Breast epithelium (tissue), 4 donors: ENCODE measurements at regions not wholly inside any gene's neighbourhood (a gene's known extent, or its start where the extent isn't known, plus 50 kb on each side); places are given as distances from the start of the nearest gene placed in this dataset.

Experiments used
- DNase-seq, 2 donors: peaks; one replicate each; pipeline ENCODE4 v3.0.0-alpha.2; 2019; ENCODE audit warnings: low spot score in 2 of 2
- H3K27ac ChIP-seq, 2 donors: fragments of 200-600 bp; sonication (generic) in 1 of 2; one replicate each; pipeline ENCODE4 v1.5.1; 2016 to 2019; ENCODE audit warnings: mild to moderate bottlenecking in 1 of 2
- H3K27me3 ChIP-seq, 2 donors: fragments of 200-600 bp; sonication (generic) in 1 of 2; one replicate each; pipeline versions ENCODE4 v1.5.1 to v1.6.0; 2017 to 2019; ENCODE audit warnings: control low read depth in 1 of 2, mild to moderate bottlenecking in 1 of 2
- H3K36me3 ChIP-seq: fragments of 200-600 bp; one replicate; pipeline ENCODE4 v1.5.1; 2019
- H3K4me1 ChIP-seq, 2 donors: fragments of 200-600 bp; sonication (generic); one replicate each; pipeline ENCODE4 v1.5.1; 2016 to 2019; ENCODE audit warnings: control low read depth in 1 of 2
- H3K4me3 ChIP-seq, 3 donors: fragments of 200-600 bp; sonication (generic); 1 replicate in 2 of 3; 2 replicates in 1 of 3; pipeline ENCODE4 v1.5.1; 2016 to 2019; ENCODE audit warnings: mild to moderate bottlenecking in 3 of 3, moderate library complexity in 2 of 3
- H3K9me3 ChIP-seq, 2 donors: fragments of 200-600 bp; sonication (generic) in 1 of 2; one replicate each; pipeline ENCODE4 v1.5.1; 2016 to 2019; ENCODE audit warnings: control low read depth in 1 of 2
- POLR2A ChIP-seq: fragments of 450-650 bp; IDR thresholded peaks from one replicate; pipeline ENCODE4 v1.6.1; 2016; ENCODE audit warnings: antibody characterized with exemption, mild to moderate bottlenecking, moderate library complexity
- POLR2AphosphoS5 ChIP-seq, 3 donors: sonication (generic); formaldehyde crosslinking; IDR thresholded peaks; one replicate each; pipeline ENCODE4 v1.6.1; 2017; ENCODE audit warnings: antibody characterized with exemption in 3 of 3
- intact Hi-C: fragments of 100-400 bp; cut with DNase I; formaldehyde crosslinking; loops from one replicate; pipeline ENCODE4 v1.15.1; 2023; ENCODE audit warnings: low total_unique reads
- TF ChIP-seq, protein P1 (sequence below), 3 donors: fragments of 450-650 bp; IDR thresholded peaks; one replicate each; pipeline ENCODE4 v1.5.1; 2016 to 2017; ENCODE audit warnings: antibody characterized with exemption in 3 of 3, mild to moderate bottlenecking in 3 of 3, moderate library complexity in 3 of 3

DNA sequence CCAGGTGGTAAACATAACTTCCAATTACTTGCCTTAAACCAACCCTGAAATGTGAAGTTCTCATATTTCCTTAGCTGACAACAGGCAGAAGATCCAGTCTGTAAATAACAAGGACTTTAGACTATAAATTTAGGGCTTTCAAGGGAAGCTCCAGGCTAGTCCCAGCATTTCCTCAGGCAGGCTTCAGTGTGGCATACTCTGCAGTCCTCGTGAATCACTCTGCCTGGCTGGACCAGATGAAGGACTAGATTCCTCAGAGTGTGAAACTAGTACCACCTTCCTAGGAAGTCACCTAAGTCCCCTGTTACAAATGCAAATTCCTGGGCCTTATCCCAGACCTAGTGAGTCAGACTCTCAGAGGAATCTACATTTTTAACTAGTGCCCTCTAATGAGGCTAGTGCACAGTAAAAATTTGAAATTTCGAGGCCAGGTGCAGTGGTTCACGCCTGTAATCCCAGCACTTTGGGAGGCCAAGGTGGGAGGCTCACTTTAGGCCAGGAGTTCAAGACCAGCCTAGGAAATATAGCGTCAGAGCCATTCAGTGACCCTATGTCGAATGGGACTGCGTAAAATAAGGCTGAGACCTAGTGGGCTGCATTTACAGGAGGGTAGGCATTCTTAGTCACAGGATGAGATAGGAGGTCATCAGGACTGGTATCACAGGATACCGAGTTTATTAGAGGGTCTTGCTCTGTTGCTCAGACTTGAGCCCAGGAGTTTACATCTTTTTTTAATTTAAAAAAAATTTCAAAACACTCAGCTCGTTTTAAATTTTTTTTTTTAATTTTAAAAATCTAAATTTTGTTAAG is 279.6 kb upstream of the JARID2 start:
- Histone ChIP-seq H3K27ac (no peak overlapping the region), H3K4me1 (no peaks in the 10 kb centered on the region), H3K9me3 (peaks cover 0 to 4% of the 10 kb centered on the region in 2 donors), H3K4me3 (no peak overlapping the region), H3K27me3 (no peaks in the 10 kb centered on the region), H3K36me3 (no peaks in the 10 kb centered on the region)
- intact Hi-C loops = no loop called here
- TF ChIP-seq POLR2A (no peak), POLR2AphosphoS5 (IDR thresholded peaks at IDR 0.05) (no peak)
- TF ChIP-seq, protein P1, sequence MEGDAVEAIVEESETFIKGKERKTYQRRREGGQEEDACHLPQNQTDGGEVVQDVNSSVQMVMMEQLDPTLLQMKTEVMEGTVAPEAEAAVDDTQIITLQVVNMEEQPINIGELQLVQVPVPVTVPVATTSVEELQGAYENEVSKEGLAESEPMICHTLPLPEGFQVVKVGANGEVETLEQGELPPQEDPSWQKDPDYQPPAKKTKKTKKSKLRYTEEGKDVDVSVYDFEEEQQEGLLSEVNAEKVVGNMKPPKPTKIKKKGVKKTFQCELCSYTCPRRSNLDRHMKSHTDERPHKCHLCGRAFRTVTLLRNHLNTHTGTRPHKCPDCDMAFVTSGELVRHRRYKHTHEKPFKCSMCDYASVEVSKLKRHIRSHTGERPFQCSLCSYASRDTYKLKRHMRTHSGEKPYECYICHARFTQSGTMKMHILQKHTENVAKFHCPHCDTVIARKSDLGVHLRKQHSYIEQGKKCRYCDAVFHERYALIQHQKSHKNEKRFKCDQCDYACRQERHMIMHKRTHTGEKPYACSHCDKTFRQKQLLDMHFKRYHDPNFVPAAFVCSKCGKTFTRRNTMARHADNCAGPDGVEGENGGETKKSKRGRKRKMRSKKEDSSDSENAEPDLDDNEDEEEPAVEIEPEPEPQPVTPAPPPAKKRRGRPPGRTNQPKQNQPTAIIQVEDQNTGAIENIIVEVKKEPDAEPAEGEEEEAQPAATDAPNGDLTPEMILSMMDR (IDR thresholded peaks at IDR 0.05) = no peak
- no peak for DNase-seq

DNA sequence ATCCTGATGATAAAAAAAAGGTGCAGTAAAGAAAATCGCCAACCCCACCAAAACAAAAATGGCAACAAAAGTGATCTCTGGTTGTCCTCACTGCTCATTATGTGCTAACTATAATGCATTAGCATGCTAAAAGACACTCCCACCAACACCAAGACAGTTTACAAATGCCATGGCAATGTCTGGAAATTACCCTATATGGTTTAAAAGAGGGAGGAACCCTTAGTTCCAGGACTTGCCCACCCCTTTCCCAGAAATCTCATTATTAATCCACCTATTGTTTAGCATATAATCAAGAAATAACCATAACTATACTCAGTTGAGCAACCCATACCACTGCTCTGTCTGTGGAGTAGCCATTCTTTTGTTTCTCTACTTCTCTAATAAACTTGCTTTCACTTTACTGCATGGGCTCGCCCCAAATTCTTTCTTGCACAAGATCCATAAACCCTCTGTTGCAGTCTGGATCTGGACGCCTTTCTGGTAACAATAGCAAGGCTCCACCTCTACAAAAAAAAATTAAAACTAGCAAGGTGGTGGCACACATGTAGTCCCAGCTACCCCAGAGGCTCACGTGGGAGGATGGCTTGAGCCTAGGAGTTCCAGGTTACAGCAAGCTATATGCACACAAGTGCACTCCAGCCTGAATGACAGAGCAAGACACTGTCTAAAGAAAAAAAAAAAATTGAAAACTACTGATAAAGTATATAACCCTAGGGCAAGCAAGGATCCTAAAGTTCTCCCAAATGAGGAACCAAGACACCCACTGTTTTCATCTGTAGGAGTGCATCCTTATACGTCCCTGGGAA is 278.8 kb upstream of the JARID2 start:
- Histone ChIP-seq H3K27me3 (no peaks in the 10 kb centered on the region), H3K4me1 (no peaks in the 10 kb centered on the region), H3K4me3 (no peak overlapping the region), H3K27ac (no peak overlapping the region), H3K36me3 (no peaks in the 10 kb centered on the region), H3K9me3 (peaks cover 0 to 4% of the 10 kb centered on the region in 2 donors)
- TF ChIP-seq POLR2A (no peak), POLR2AphosphoS5 (IDR thresholded peaks at IDR 0.05) (no peak)
- TF ChIP-seq, protein P1 (IDR thresholded peaks at IDR 0.05) = no peak
- intact Hi-C loops = no loop called here
- DNase-seq = no peak

DNA sequence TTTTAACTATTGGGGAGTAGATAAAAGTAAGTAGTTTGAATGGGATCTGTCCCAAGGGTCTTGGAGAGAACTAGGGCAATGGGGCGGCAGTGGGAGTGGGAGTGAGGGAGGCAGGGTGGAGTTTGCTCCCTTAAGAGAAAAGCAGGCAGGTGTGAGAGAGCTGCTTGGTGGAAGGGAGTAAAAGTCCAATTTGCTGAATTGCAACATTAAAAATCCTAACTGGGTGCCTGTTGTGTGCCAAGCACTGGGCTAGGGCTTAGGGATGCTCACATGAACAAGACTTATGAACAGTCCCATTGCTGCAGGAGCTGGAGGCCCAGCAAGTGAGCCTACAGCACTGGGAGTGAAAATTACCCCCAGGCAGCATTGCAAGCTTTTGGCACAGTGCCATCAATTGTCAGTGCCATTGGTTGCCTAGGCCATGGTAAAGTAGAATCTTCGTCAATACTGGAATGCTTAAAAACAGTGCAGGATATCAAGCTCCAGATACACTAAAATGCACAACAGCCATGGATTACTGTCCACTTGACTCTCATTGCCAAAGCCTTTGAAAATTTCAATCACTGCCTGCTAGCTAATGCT is 277.7 kb upstream of the JARID2 start:
- Histone ChIP-seq H3K36me3 (no peaks in the 10 kb centered on the region), H3K27ac (no peak overlapping the region), H3K27me3 (no peaks in the 10 kb centered on the region), H3K9me3 (peaks cover 0 to 4% of the 10 kb centered on the region in 2 donors), H3K4me3 (no peak overlapping the region), H3K4me1 (no peaks in the 10 kb centered on the region)
- TF ChIP-seq POLR2A (no peak), POLR2AphosphoS5 (IDR thresholded peaks at IDR 0.05) (no peak)
- TF ChIP-seq, protein P1 (IDR thresholded peaks at IDR 0.05) = no peak
- DNase-seq = no peak
- intact Hi-C loops = no loop called here

DNA sequence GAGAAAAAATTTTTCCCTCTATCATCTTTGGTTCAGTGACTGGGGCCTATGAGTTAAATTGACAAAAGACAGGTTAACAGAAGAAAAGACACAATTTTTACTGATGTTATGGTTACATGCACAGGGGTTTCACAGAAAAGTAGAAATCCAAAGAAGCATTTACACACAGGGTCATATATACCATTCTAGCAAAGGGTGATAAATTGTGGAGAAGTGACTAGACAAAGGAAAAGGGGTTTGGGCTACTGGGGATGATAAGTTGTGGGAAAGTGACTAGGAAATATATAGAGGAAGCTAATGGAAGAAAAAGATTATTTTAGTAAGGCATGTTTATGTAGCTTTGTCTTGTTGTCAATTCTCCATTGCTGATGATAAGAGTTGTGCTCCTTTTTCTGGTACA is 276.7 kb upstream of the JARID2 start:
- Histone ChIP-seq H3K27me3 (no peaks in the 10 kb centered on the region), H3K27ac (no peak overlapping the region), H3K4me3 (no peak overlapping the region), H3K4me1 (no peaks in the 10 kb centered on the region), H3K36me3 (no peaks in the 10 kb centered on the region), H3K9me3 (peaks cover 0 to 4% of the 10 kb centered on the region in 2 donors)
- no peak for TF ChIP-seq POLR2AphosphoS5 (IDR thresholded peaks at IDR 0.05)
- TF ChIP-seq POLR2A = no peak
- intact Hi-C loops = no loop called here
- no peak for DNase-seq

DNA sequence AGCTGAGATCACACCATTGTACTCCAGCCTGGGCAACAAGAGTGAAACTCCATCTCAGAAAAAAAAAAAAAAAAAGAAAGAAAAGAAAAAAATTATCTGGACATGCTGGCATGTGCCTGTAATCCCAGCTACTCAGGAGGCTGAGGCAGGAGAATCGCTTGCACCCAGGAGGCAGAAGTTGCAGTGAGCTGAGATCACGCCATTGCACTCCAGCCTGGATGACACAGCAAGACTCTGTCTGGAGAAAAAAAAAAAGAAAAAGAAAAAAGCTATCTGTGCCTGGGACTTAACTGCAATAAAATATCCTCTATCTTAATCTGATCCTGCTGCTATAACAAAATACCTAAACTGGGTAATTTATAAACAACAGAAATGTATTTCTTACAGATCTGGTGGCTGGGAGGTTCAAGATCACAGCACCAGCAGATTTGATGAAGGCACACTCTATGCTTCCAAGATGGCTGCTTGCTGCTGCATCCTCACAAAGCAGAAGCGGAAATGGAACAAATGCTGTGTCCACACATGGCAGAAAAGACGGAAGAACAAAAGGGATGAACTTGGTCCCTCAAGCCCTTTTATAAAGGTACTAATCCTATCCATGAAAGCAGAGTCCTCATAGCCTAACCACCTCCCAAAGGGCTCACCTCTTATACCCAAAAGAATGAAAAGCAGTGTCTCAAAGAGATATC is 273.3 kb upstream of the JARID2 start:
- no peak overlapping the region for H3K4me3 ChIP-seq
- H3K27ac ChIP-seq = no peak overlapping the region
- H3K9me3 ChIP-seq = peaks cover 0 to 4% of the 10 kb centered on the region in 2 donors
- H3K27me3 ChIP-seq = no peaks in the 10 kb centered on the region
- no peaks in the 10 kb centered on the region for H3K36me3 ChIP-seq
- intact Hi-C loops = no loop called here
- H3K4me1 ChIP-seq = no peaks in the 10 kb centered on the region
- no peak for DNase-seq
- no peak for TF ChIP-seq POLR2A
- TF ChIP-seq, protein P1 (IDR thresholded peaks at IDR 0.05) = no peak
- no peak for TF ChIP-seq POLR2AphosphoS5 (IDR thresholded peaks at IDR 0.05)
